Right atrium auricular region (tissue), 2 donors: ENCODE measurements at regions not wholly inside any gene's neighbourhood (a gene's known extent, or its start where the extent isn't known, plus 50 kb on each side); places are given as distances from the start of the nearest gene placed in this dataset.
"Not testable (repeated sequence)": the region's sequence is repeated elsewhere in the genome, so short reads cannot be mapped to it uniquely, and the experiment has no call there.

Source experiments
- DNase-seq: peaks from one replicate; pipeline ENCODE4 v3.0.0-alpha.2; 2019; ENCODE audit warnings: low spot score
- H3K27ac ChIP-seq, 2 donors: fragments of 200-600 bp; sonication (generic); 1 replicate in 1 of 2; 2 replicates in 1 of 2; pipeline ENCODE4 v1.5.1; 2016 to 2019
- H3K27me3 ChIP-seq, 2 donors: fragments of 200-600 bp; sonication (generic); one replicate each; pipeline versions ENCODE4 v1.5.1 to v1.6.0; 2017 to 2019
- H3K36me3 ChIP-seq: fragments of 200-600 bp; sonication (generic); one replicate; pipeline ENCODE4 v1.5.1; 2016
- H3K4me1 ChIP-seq, 2 donors: fragments of 200-600 bp; sonication (generic); one replicate each; pipeline versions ENCODE4 v1.5.1 to v1.6.0; 2017 to 2019
- H3K4me3 ChIP-seq, 2 donors: fragments of 200-600 bp; sonication (generic); 1 replicate in 1 of 2; 2 replicates in 1 of 2; pipeline ENCODE4 v1.5.1; 2017 to 2019; ENCODE audit warnings: mild to moderate bottlenecking in 1 of 2, moderate library complexity in 1 of 2
- H3K9me3 ChIP-seq, 2 donors: fragments of 200-600 bp; sonication (generic); one replicate each; pipeline ENCODE4 v1.5.1; 2019
- CTCF ChIP-seq, 2 donors: fragments of 200-600 bp; sonication (generic); IDR thresholded peaks; one replicate each; pipeline ENCODE4 v1.5.1; 2019; ENCODE audit warnings: antibody characterized with exemption in 2 of 2

GRCh38 chr11:87894961-87895360 is 280.3 kb downstream of the RAB38 start:
- Histone ChIP-seq H3K4me1 (no peaks in the 10 kb centered on the region), H3K9me3 (no peaks in the 10 kb centered on the region), H3K36me3 (no peaks in the 10 kb centered on the region), H3K27me3 (no peaks in the 10 kb centered on the region), H3K27ac (no peak overlapping the region), H3K4me3 (no peak overlapping the region)
- DNase-seq, result no peak
- no peak for TF ChIP-seq CTCF (IDR thresholded peaks at IDR 0.05)

- Histone ChIP-seq H3K27me3 (no peaks in the 10 kb centered on the region), H3K36me3 (no peaks in the 10 kb centered on the region), H3K27ac (no peak overlapping the region), H3K9me3 (no peaks in the 10 kb centered on the region), H3K4me1 (no peaks in the 10 kb centered on the region), H3K4me3 (no peak overlapping the region)
- DNase-seq, result no peak
- no peak for TF ChIP-seq CTCF (IDR thresholded peaks at IDR 0.05)
Measured at GRCh38 chr11:87892291-87892690, 283.0 kb downstream of the RAB38 start.

DNA sequence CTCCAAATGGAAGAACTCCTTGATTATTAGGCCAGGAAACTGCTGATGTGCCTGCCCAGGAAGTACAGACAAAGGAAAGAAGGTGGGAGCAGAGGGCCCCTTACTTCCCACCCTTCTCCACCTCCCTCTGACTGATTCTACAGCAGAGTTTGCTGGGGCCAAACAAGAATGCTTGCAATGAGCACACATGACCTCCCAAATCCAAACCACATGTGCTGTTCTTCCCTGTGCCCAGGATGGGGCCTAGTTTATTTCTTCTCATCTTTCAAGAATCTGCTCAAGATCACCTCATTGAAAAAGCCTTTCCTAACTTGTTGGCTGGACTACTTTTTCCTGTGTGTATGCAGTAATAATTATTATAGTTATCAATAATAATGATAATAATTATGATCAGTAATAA is 286.1 kb downstream of the RAB38 start:
- Histone ChIP-seq H3K27ac (no peak overlapping the region), H3K4me3 (no peak overlapping the region), H3K9me3 (no peaks in the 10 kb centered on the region), H3K4me1 (no peaks in the 10 kb centered on the region), H3K27me3 (no peaks in the 10 kb centered on the region), H3K36me3 (no peaks in the 10 kb centered on the region)
- TF ChIP-seq CTCF (IDR thresholded peaks at IDR 0.05), result no peak
- DNase-seq, result no peak

DNA sequence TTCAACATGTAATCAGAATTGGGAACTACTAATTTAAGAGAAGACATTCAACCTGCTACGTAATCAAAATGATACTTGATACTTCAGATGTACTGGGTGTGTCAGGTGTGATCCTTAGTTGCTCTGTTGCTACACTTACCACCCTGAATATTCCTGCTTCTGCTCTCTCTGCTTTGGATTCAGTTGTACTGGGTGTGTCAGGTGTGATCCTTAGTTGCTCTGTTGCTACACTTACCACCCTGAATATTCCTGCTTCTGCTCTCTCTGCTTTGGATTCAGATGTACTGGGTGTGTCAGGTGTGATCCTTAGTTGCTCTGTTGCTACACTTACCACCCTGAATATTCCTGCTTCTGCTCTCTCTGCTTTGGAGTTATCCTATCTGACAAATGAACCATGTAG is 290.2 kb downstream of the RAB38 start:
- H3K27me3 ChIP-seq, H3K36me3 ChIP-seq, H3K4me1 ChIP-seq, H3K4me3 ChIP-seq, H3K9me3 ChIP-seq, H3K27ac ChIP-seq, DNase-seq: not testable (repeated sequence)

DNA sequence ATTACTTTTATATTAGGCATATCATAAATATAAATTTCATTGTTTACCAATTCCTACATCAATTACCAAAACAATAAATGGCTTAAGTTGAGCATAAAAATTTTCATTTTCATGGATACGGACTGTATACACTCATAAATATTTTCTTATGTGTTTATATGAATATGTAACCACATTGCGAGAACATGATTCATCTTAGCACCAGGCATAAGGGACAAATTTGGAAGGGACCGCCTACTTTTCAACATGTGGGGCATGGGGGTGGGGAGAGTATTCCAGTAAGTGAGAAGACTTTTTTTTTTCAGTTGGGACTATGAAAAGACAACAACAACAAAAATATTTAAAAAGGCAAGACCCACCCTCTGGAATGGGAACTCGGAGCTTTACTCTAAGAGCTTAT is 296.1 kb downstream of the RAB38 start:
- no peak for DNase-seq

DNA sequence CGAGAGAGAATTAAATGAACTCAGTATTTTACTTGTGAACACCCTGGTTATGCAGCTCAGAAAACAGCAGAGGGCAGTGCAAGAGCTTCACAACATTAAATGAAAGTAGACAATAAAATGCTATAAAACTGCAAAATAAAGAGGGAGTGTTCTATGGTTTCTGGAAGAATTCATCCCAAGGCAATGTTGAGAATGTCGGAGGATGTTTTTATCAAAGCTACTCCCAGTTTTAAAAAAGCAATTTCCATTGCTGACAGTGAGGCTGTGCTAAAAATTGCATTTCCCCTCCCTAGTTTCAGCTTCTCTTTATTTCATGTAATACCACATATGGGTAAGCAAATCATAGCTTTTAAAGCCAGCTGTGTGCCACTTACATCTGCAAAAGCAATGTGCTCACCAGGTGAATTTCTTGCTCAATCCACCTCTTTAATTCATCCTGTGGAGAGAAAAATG is 296.8 kb downstream of the RAB38 start:
- DNase-seq, result no peak
- H3K4me3 ChIP-seq, result no peak overlapping the region
- no peaks in the 10 kb centered on the region for H3K36me3 ChIP-seq
- no peak overlapping the region for H3K27ac ChIP-seq
- H3K27me3 ChIP-seq, result no peaks in the 10 kb centered on the region
- TF ChIP-seq CTCF (IDR thresholded peaks at IDR 0.05), result peak in 1 of 2 donors; percentile 43
- no peaks in the 10 kb centered on the region for H3K9me3 ChIP-seq
- H3K4me1 ChIP-seq, result no peaks in the 10 kb centered on the region

More for the DNA sequence above, 296.1 kb downstream of the RAB38 start:
- no peaks in the 10 kb centered on the region for H3K36me3 ChIP-seq
- H3K4me3 ChIP-seq, result no peak overlapping the region
- no peak overlapping the region for H3K27ac ChIP-seq
- no peak for TF ChIP-seq CTCF (IDR thresholded peaks at IDR 0.05)
- H3K27me3 ChIP-seq, result no peaks in the 10 kb centered on the region
- no peaks in the 10 kb centered on the region for H3K9me3 ChIP-seq
- no peaks in the 10 kb centered on the region for H3K4me1 ChIP-seq
